HG02884 (cell line): ENCODE measurements at regions not wholly inside any gene's neighbourhood (a gene's known extent, or its start where the extent isn't known, plus 50 kb on each side); places are given as distances from the start of the nearest gene placed in this dataset.

Source experiments
- ATAC-seq: cut with Tn5 transposase; IDR thresholded peaks from one replicate; pipeline ENCODE4 v1.9.1; 2021; ENCODE audit warnings: mild to moderate bottlenecking, moderate library complexity; ENCODE audit not compliant: unreplicated experiment

- no peak for ATAC-seq
Observed at GRCh38 chr13:107529035-107529434, 686.3 kb downstream of the LIG4 start.

GRCh38 chr13:107518780-107519179 lies 696.6 kb downstream of the LIG4 start:
- no peak for ATAC-seq

- ATAC-seq = no peak
Observed at GRCh38 chr13:107518292-107518691, 697.0 kb downstream of the LIG4 start.

- ATAC-seq = no peak
Observed at GRCh38 chr13:107516517-107516916, 698.8 kb downstream of the LIG4 start.

- no peak for ATAC-seq
Observed at GRCh38 chr13:107512551-107512950, 702.8 kb downstream of the LIG4 start.

- no peak for ATAC-seq
Observed at GRCh38 chr13:107497661-107498060, 717.7 kb downstream of the LIG4 start.

GRCh38 chr13:107493266-107493665 lies 722.1 kb downstream of the LIG4 start:
- ATAC-seq = no peak

GRCh38 chr13:107482688-107483087 lies 732.6 kb downstream of the LIG4 start:
- ATAC-seq = no peak

GRCh38 chr13:107480130-107480529 lies 735.2 kb downstream of the LIG4 start:
- ATAC-seq = no peak

- ATAC-seq = no peak
Observed at GRCh38 chr13:107477772-107478379, 737.5 kb downstream of the LIG4 start.

- no peak for ATAC-seq
Observed at GRCh38 chr13:107475753-107476453, 739.4 kb downstream of the LIG4 start.

- no peak for ATAC-seq
Observed at GRCh38 chr13:107473253-107473652, 742.1 kb downstream of the LIG4 start.

GRCh38 chr13:107466326-107467099 lies 748.8 kb downstream of the LIG4 start:
- ATAC-seq = no peak

GRCh38 chr13:107462501-107462900 lies 752.8 kb downstream of the LIG4 start:
- no peak for ATAC-seq

- no peak for ATAC-seq
Observed at GRCh38 chr13:107461751-107462150, 753.6 kb downstream of the LIG4 start.

- no peak for ATAC-seq
Observed at GRCh38 chr13:107459430-107459829, 755.9 kb downstream of the LIG4 start.

GRCh38 chr13:107458269-107458668 lies 757.1 kb downstream of the LIG4 start:
- no peak for ATAC-seq

- no peak for ATAC-seq
Observed at GRCh38 chr13:107457686-107458085, 757.6 kb downstream of the LIG4 start.

GRCh38 chr13:107456431-107456830 lies 758.9 kb downstream of the LIG4 start:
- ATAC-seq = no peak

- no peak for ATAC-seq
Observed at GRCh38 chr13:107452833-107453232, 762.5 kb downstream of the LIG4 start.

- ATAC-seq = no peak
Observed at GRCh38 chr13:107450931-107451330, 764.4 kb downstream of the LIG4 start.

- no peak for ATAC-seq
Observed at GRCh38 chr13:107450431-107450830, 764.9 kb downstream of the LIG4 start.
